ENCODE measurements at regions not wholly inside any gene's neighbourhood (a gene's known extent, or its start where the extent isn't known, plus 50 kb on each side); places are given as distances from the start of the nearest gene placed in this dataset.

- no peak overlapping the region for H3K27ac ChIP-seq
- DNase-seq (ENCODE audit: low read depth, low spot score), result no peak
Observed at GRCh38 chr2:125680809-125681208, 975.1 kb upstream of the GYPC start.

- no peak for DNase-seq (ENCODE audit: low read depth, low spot score)
Observed at GRCh38 chr2:125681576-125681975, 974.4 kb upstream of the GYPC start.

GRCh38 chr2:125681976-125682805 is 973.8 kb upstream of the GYPC start:
- no peak overlapping the region for H3K27ac ChIP-seq
- DNase-seq (ENCODE audit: low read depth, low spot score), result no peak

More at GRCh38 chr2:125681576-125681975, 974.4 kb upstream of the GYPC start:
- H3K27ac ChIP-seq, result no peak overlapping the region

GRCh38 chr2:125684256-125684655 is 971.7 kb upstream of the GYPC start:
- DNase-seq (ENCODE audit: low read depth, low spot score), result no peak
- H3K27ac ChIP-seq, result no peak overlapping the region

GRCh38 chr2:125684932-125685331 is 971.0 kb upstream of the GYPC start:
- H3K27ac ChIP-seq, result no peak overlapping the region

GRCh38 chr2:125696560-125696959 is 959.4 kb upstream of the GYPC start:
- DNase-seq (ENCODE audit: low read depth, low spot score), result no peak
- no peak overlapping the region for H3K27ac ChIP-seq

More at GRCh38 chr2:125684932-125685331, 971.0 kb upstream of the GYPC start:
- no peak for DNase-seq (ENCODE audit: low read depth, low spot score)

GRCh38 chr2:125698280-125698679 is 957.7 kb upstream of the GYPC start:
- no peak for DNase-seq (ENCODE audit: low read depth, low spot score)

GRCh38 chr2:125701070-125701469 is 954.9 kb upstream of the GYPC start:
- H3K27ac ChIP-seq, result no peak overlapping the region
- no peak for DNase-seq (ENCODE audit: low read depth, low spot score)

More at GRCh38 chr2:125698280-125698679, 957.7 kb upstream of the GYPC start:
- H3K27ac ChIP-seq, result no peak overlapping the region

GRCh38 chr2:125707611-125708010 is 948.3 kb upstream of the GYPC start:
- no peak for DNase-seq (ENCODE audit: low read depth, low spot score)
- H3K27ac ChIP-seq, result no peak overlapping the region

GRCh38 chr2:125710561-125710960 is 945.4 kb upstream of the GYPC start:
- no peak for DNase-seq (ENCODE audit: low read depth, low spot score)

GRCh38 chr2:125711075-125711474 is 944.9 kb upstream of the GYPC start:
- no peak overlapping the region for H3K27ac ChIP-seq
- DNase-seq (ENCODE audit: low read depth, low spot score), result no peak

More at GRCh38 chr2:125710561-125710960, 945.4 kb upstream of the GYPC start:
- H3K27ac ChIP-seq, result no peak overlapping the region

GRCh38 chr2:125713533-125713932 is 942.4 kb upstream of the GYPC start:
- no peak for DNase-seq (ENCODE audit: low read depth, low spot score)
- H3K27ac ChIP-seq, result no peak overlapping the region

GRCh38 chr2:125721072-125721721 is 934.8 kb upstream of the GYPC start:
- no peak overlapping the region for H3K27ac ChIP-seq
- no peak for DNase-seq (ENCODE audit: low read depth, low spot score)

GRCh38 chr2:125730921-125731320 is 925.0 kb upstream of the GYPC start:
- H3K27ac ChIP-seq, result no peak overlapping the region
- no peak for DNase-seq (ENCODE audit: low read depth, low spot score)

GRCh38 chr2:125736306-125736705 is 919.7 kb upstream of the GYPC start:
- no peak overlapping the region for H3K27ac ChIP-seq

GRCh38 chr2:125745514-125745913 is 910.4 kb upstream of the GYPC start:
- no peak for DNase-seq (ENCODE audit: low read depth, low spot score)
- H3K27ac ChIP-seq, result no peak overlapping the region

More at GRCh38 chr2:125736306-125736705, 919.7 kb upstream of the GYPC start:
- no peak for DNase-seq (ENCODE audit: low read depth, low spot score)

- no peak overlapping the region for H3K27ac ChIP-seq
- no peak for DNase-seq (ENCODE audit: low read depth, low spot score)
Observed at GRCh38 chr2:125746321-125747164, 909.4 kb upstream of the GYPC start.

- DNase-seq (ENCODE audit: low read depth, low spot score), result no peak
- no peak overlapping the region for H3K27ac ChIP-seq
Observed at GRCh38 chr2:125747165-125747425, 908.9 kb upstream of the GYPC start.

GRCh38 chr2:125756431-125756830 is 899.5 kb upstream of the GYPC start:
- H3K27ac ChIP-seq, result no peak overlapping the region
- DNase-seq (ENCODE audit: low read depth, low spot score), result no peak

GRCh38 chr2:125796784-125797183 is 859.2 kb upstream of the GYPC start:
- DNase-seq (ENCODE audit: low read depth, low spot score), result no peak
- no peak overlapping the region for H3K27ac ChIP-seq

- DNase-seq (ENCODE audit: low read depth, low spot score), result no peak
- H3K27ac ChIP-seq, result no peak overlapping the region
Observed at GRCh38 chr2:125797192-125797591, 858.8 kb upstream of the GYPC start.
